Transverse colon (tissue), 4 donors: ENCODE measurements at regions not wholly inside any gene's neighbourhood (a gene's known extent, or its start where the extent isn't known, plus 50 kb on each side); places are given as distances from the start of the nearest gene placed in this dataset.
"Not testable (repeated sequence)": the region's sequence is repeated elsewhere in the genome, so short reads cannot be mapped to it uniquely, and the experiment has no call there.

ENCODE experiments used
- DNase-seq: peaks from one replicate; pipeline ENCODE4 v3.0.0-alpha.2; 2019
- H3K27ac ChIP-seq, 4 donors: fragments of 200-600 bp; sonication (generic); 2 replicates each; pipeline ENCODE4 v1.5.1; 2016 to 2018; ENCODE audit warnings: inconsistent platforms in 4 of 4
- H3K27me3 ChIP-seq: fragments of 200-600 bp; sonication (generic); 2 replicates; pipeline ENCODE4 v1.5.1; 2017; ENCODE audit warnings: inconsistent platforms
- H3K36me3 ChIP-seq, 4 donors: fragments of 200-600 bp; sonication (generic); 2 replicates each; pipeline ENCODE4 v1.5.1; 2017 to 2019; ENCODE audit warnings: inconsistent platforms in 4 of 4
- H3K4me1 ChIP-seq, 4 donors: fragments of 200-600 bp; sonication (generic); 2 replicates each; pipeline ENCODE4 v1.5.1; 2017 to 2020; ENCODE audit warnings: inconsistent platforms in 4 of 4
- H3K4me3 ChIP-seq, 4 donors: fragments of 200-600 bp; sonication (generic); 1 replicate in 1 of 4; 2 replicates in 3 of 4; pipeline versions ENCODE4 v1.5.1 to v1.6.1; 2017 to 2019; ENCODE audit warnings: inconsistent platforms in 4 of 4
- H3K9me3 ChIP-seq, 2 donors: fragments of 200-600 bp; sonication (generic); 2 replicates each; pipeline ENCODE4 v1.5.1; 2017 to 2019; ENCODE audit warnings: inconsistent platforms in 2 of 2
- EP300 ChIP-seq: sonication (generic); formaldehyde crosslinking; IDR thresholded peaks from one replicate; pipeline ENCODE4 v1.6.1; 2017; ENCODE audit warnings: antibody characterized with exemption, low read depth
- POLR2A ChIP-seq: fragments of 450-650 bp; IDR thresholded peaks from one replicate; pipeline ENCODE4 v1.6.1; 2016; ENCODE audit warnings: antibody characterized with exemption, mild to moderate bottlenecking, moderate library complexity
- POLR2AphosphoS5 ChIP-seq, 3 donors: sonication (generic); formaldehyde crosslinking; IDR thresholded peaks; one replicate each; pipeline ENCODE4 v1.6.1; 2016; ENCODE audit warnings: antibody characterized with exemption in 3 of 3
- WGBS, 2 donors: methylation state at CpG; one replicate each; pipeline ENCODE4 v1.1.5; 2018; ENCODE audit warnings: low coverage in 1 of 2; 5-methylcytosine and 5-hydroxymethylcytosine counted together
- in situ Hi-C, 4 donors: fragments of 200-750 bp; cut with MboI; loops; one replicate each; pipeline versions ENCODE4 v1.15.0 to v1.15.1; 2017; ENCODE audit warnings: low sequenced_read_pairs in 3 of 4, low pct_ligation_motif_present in 1 of 4, low pct_unique_long_range_greater_than_20kb in 1 of 4
- intact Hi-C: fragments of 100-400 bp; cut with DNase I; formaldehyde crosslinking; loops from one replicate; pipeline ENCODE4 v1.15.1; 2023; ENCODE audit warnings: low total_unique reads
- TF ChIP-seq, protein P1 (sequence below), 5 experiments: fragments of 200-600 bp in 3 of 5; fragments of 450-650 bp in 2 of 5; sonication (generic) in 3 of 5; IDR thresholded peaks; 1 replicate in 2 of 5; 2 replicates in 3 of 5; pipeline ENCODE4 v1.5.1; 2016 to 2017; ENCODE audit warnings: antibody characterized with exemption in 5 of 5, inconsistent platforms in 3 of 5, mild to moderate bottlenecking in 2 of 5, moderate library complexity in 1 of 5

DNA sequence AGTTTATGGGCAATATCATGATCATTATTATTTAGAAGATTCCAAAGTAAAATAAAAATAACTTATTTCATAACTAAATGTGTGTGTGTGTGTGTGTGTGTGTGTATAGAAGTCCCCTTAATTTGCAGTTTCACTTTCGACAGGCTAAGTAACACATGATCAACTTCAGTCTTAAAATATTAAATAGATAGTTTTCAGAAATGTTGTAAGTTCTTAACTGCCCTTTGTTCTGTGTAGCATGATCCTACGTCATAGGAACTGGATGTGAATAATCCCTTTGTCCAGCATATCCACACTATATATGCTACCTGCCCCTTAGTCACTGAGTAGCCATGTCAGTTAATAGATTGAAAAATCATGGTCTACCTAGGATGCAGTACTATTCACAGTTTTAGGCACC is 1863.5 kb upstream of the PCDH20 start:
- Histone ChIP-seq H3K27me3 (no peaks in the 10 kb centered on the region), H3K4me1 (no peaks in the 10 kb centered on the region), H3K9me3 (peaks cover 0 to 4% of the 10 kb centered on the region in 2 donors), H3K4me3 (no peak overlapping the region), H3K27ac (no peak overlapping the region), H3K36me3 (no peaks in the 10 kb centered on the region)
- intact Hi-C loops: no loop called here
- TF ChIP-seq POLR2A (no peak), POLR2AphosphoS5 (IDR thresholded peaks at IDR 0.05) (no peak), EP300 (no peak)
- TF ChIP-seq, protein P1, sequence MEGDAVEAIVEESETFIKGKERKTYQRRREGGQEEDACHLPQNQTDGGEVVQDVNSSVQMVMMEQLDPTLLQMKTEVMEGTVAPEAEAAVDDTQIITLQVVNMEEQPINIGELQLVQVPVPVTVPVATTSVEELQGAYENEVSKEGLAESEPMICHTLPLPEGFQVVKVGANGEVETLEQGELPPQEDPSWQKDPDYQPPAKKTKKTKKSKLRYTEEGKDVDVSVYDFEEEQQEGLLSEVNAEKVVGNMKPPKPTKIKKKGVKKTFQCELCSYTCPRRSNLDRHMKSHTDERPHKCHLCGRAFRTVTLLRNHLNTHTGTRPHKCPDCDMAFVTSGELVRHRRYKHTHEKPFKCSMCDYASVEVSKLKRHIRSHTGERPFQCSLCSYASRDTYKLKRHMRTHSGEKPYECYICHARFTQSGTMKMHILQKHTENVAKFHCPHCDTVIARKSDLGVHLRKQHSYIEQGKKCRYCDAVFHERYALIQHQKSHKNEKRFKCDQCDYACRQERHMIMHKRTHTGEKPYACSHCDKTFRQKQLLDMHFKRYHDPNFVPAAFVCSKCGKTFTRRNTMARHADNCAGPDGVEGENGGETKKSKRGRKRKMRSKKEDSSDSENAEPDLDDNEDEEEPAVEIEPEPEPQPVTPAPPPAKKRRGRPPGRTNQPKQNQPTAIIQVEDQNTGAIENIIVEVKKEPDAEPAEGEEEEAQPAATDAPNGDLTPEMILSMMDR (IDR thresholded peaks at IDR 0.05): no peak
- no peak for DNase-seq
- in situ Hi-C loops: no loop called here
- WGBS, 2 donors: 40 to 75% methylated on average over 2 of the region's 2 CpGs

- H3K4me3 ChIP-seq: no peak overlapping the region
- TF ChIP-seq, protein P1 (IDR thresholded peaks at IDR 0.05): no peak
- TF ChIP-seq POLR2AphosphoS5 (IDR thresholded peaks at IDR 0.05): no peak
- TF ChIP-seq EP300: no peak
- no peak for TF ChIP-seq POLR2A
- intact Hi-C loops (no loop called here), in situ Hi-C loops (no loop called here)
- no peaks in the 10 kb centered on the region for H3K27me3 ChIP-seq
- H3K27ac ChIP-seq: no peak overlapping the region
- no peaks in the 10 kb centered on the region for H3K36me3 ChIP-seq
- peaks cover 0 to 4% of the 10 kb centered on the region in 2 donors for H3K9me3 ChIP-seq
- 14 to 76% methylated on average over 1 of the region's 1 CpG for WGBS, 2 donors
- H3K4me1 ChIP-seq: no peaks in the 10 kb centered on the region
- no peak for DNase-seq
Observed at GRCh38 chr13:63274772-63275171, 1859.1 kb upstream of the PCDH20 start.

DNA sequence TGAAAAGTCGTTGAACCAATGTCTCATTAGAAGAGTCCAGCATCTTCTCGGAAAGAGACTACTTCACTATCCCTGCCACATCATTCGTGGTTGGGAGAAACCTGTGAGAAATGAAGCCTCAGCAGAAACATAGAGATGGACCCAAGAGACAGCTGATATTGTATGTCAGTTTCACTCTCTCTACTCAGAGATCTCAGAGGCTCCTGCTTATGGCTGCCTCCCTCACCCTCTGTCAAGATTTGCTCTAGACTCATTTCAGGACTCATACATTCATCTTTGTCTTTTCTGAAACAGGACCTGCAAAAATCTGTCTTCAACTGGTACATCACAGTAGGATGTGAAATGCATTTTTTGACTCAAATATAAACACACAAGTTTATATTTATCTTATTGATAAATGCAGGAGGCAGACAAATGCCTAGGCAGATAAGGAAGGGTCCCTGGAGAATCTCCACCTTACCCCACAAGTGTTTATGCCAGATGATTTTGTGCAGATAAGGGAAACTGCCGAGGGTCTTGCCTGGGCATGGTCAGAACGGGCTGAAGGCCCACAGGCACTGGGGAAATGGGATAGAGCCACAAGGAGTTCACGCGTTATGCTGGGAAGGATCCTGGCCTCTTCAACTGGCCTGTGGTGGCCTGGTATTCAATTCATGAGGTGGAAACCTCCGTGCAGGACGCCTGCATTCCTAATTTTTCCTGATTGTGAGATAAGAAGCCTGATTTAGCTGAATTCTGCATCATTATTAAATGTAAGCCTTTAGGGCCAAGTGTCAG is 1834.0 kb upstream of the PCDH20 start:
- Histone ChIP-seq H3K27me3 (no peaks in the 10 kb centered on the region), H3K4me3 (no peak overlapping the region), H3K36me3 (no peaks in the 10 kb centered on the region), H3K4me1 (no peaks in the 10 kb centered on the region), H3K27ac (no peak overlapping the region), H3K9me3 (no peaks in the 10 kb centered on the region)
- intact Hi-C loops: no loop called here
- WGBS, 2 donors: 67 to 81% methylated on average over 2 to 9 of the region's 9 CpGs
- no peak for DNase-seq
- in situ Hi-C loops: no loop called here
- TF ChIP-seq POLR2AphosphoS5 (IDR thresholded peaks at IDR 0.05) (no peak), POLR2A (no peak), EP300 (no peak)
- TF ChIP-seq, protein P1 (IDR thresholded peaks at IDR 0.05): no peak

DNA sequence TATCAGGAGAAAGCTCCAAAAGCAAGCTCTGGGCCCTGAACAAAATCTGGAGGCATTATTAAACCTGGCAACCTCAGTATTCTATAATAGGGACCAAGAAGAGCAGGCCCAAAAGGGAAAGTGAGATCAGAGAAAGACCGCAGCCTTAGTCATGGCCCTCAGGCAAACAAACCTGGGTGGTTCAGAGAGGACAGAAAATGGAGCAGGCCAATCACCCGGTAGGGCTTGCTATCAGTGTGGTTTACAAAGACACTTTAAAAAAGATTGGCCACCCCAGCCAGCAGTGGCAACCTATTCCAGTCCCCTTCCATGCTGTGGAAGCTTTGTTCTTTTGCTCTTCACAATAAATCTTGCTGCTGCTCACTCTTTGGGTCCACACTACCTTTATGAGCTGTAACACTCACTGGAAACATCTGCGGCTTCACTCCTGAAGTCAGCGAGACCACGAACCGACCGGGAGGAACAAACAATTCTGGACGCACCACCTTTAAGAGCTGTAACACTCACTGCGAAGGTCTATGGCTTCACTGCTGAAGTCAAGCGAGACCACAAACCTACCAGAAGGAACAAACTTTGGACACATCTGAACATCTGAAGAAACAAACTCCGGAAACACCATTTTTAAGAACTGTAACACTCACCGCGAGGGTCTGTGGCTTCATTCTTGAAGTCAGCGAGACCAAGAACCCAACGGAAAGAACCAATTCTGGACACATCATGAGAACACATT is 1821.2 kb upstream of the PCDH20 start:
- intact Hi-C loops, H3K27ac ChIP-seq, H3K36me3 ChIP-seq, H3K9me3 ChIP-seq, H3K27me3 ChIP-seq, H3K4me3 ChIP-seq, DNase-seq, H3K4me1 ChIP-seq, in situ Hi-C loops: not testable (repeated sequence)
- 88 to 90% methylated on average over 7 to 15 of the region's 15 CpGs for WGBS, 2 donors

GRCh38 chr13:63218596-63218995 is 1802.9 kb upstream of the PCDH20 start:
- intact Hi-C loops, in situ Hi-C loops: not testable (repeated sequence)
- 88 to 90% methylated on average over 3 of the region's 3 CpGs for WGBS, 2 donors

More at GRCh38 chr13:63218596-63218995, 1802.9 kb upstream of the PCDH20 start:
- not testable (repeated sequence) for DNase-seq, H3K4me3 ChIP-seq, H3K27me3 ChIP-seq, H3K9me3 ChIP-seq, H3K27ac ChIP-seq, H3K36me3 ChIP-seq, H3K4me1 ChIP-seq
